Loucy (cell line): ENCODE measurements at regions not wholly inside any gene's neighbourhood (a gene's known extent, or its start where the extent isn't known, plus 50 kb on each side); places are given as distances from the start of the nearest gene placed in this dataset.
"Not testable (repeated sequence)": the region's sequence is repeated elsewhere in the genome, so short reads cannot be mapped to it uniquely, and the experiment has no call there.

Experiments
- H2AFZ ChIP-seq: fragments of 200-600 bp; sonication (generic); 2 replicates; pipeline ENCODE4 v1.6.0; 2016; ENCODE audit warnings: antibody characterized with exemption, mild to moderate bottlenecking, low read length, moderate library complexity
- H3F3A ChIP-seq: fragments of 200-600 bp; 2 replicates; pipeline ENCODE4 v1.6.0; 2016; ENCODE audit warnings: antibody characterized with exemption, low read depth, mild to moderate bottlenecking
- H3K27me3 ChIP-seq: fragments of 200-600 bp; sonication (generic); 2 replicates; pipeline ENCODE4 v1.6.1; 2014; ENCODE audit warnings: low read length, mild to moderate bottlenecking; ENCODE audit not compliant: insufficient read depth, poor library complexity, severe bottlenecking
- H3K36me3 ChIP-seq: fragments of 200-600 bp; sonication (generic); 2 replicates; pipeline ENCODE4 v1.6.1; 2016; ENCODE audit warnings: low read length; ENCODE audit not compliant: insufficient read depth
- H3K4me1 ChIP-seq: fragments of 200-600 bp; sonication (generic); 2 replicates; pipeline ENCODE4 v1.5.1; 2014; ENCODE audit warnings: low read length, mild to moderate bottlenecking; ENCODE audit not compliant: insufficient read depth, poor library complexity, severe bottlenecking
- H3K4me2 ChIP-seq: fragments of 200-600 bp; sonication (generic); 2 replicates; pipeline ENCODE4 v1.6.0; 2014; ENCODE audit warnings: antibody characterized with exemption, low read length, low read depth, mild to moderate bottlenecking; ENCODE audit not compliant: poor library complexity, severe bottlenecking
- H3K4me3 ChIP-seq: fragments of 200-600 bp; sonication (generic); 2 replicates; pipeline ENCODE4 v1.5.1; 2014; ENCODE audit warnings: low read length, mild to moderate bottlenecking, mixed read lengths; ENCODE audit not compliant: poor library complexity, severe bottlenecking
- H3K79me2 ChIP-seq: fragments of 200-600 bp; sonication (generic); 2 replicates; pipeline ENCODE4 v1.6.1; 2014; ENCODE audit warnings: low read length; ENCODE audit not compliant: insufficient read depth
- H3K9ac ChIP-seq: fragments of 200-600 bp; sonication (generic); 2 replicates; pipeline ENCODE4 v1.6.0; 2014; ENCODE audit warnings: mild to moderate bottlenecking, low read depth, low read length, moderate library complexity; ENCODE audit not compliant: poor library complexity, severe bottlenecking
- H3K9me2 ChIP-seq: fragments of 200-600 bp; sonication (generic); replicated peaks from 2 replicates; pipeline ENCODE4 v1.6.1; 2016; ENCODE audit warnings: low read depth, low read length, mixed read lengths
- H3K9me3 ChIP-seq: fragments of 200-600 bp; sonication (generic); 2 replicates; pipeline ENCODE4 v1.6.1; 2014; ENCODE audit warnings: mild to moderate bottlenecking, antibody characterized with exemption, low read length, low read depth; ENCODE audit not compliant: insufficient read depth
- H4K20me1 ChIP-seq: fragments of 200-600 bp; sonication (generic); 2 replicates; pipeline ENCODE4 v1.6.0; 2014; ENCODE audit warnings: antibody characterized with exemption, low read length, mild to moderate bottlenecking; ENCODE audit not compliant: insufficient read depth, poor library complexity, severe bottlenecking
- EZH2phosphoT487 ChIP-seq: fragments of 200-600 bp; IDR thresholded peaks from 2 replicates; pipeline ENCODE4 v1.6.1; 2018; ENCODE audit warnings: antibody characterized with exemption, mild to moderate bottlenecking, moderate library complexity, borderline replicate concordance
- TF ChIP-seq, protein P1 (sequence below): fragments of 200-600 bp; sonication (generic); conservative IDR thresholded peaks from 2 replicates; pipeline ENCODE4 v1.5.1; 2014; ENCODE audit warnings: mild to moderate bottlenecking, antibody characterized with exemption, low read length

DNA sequence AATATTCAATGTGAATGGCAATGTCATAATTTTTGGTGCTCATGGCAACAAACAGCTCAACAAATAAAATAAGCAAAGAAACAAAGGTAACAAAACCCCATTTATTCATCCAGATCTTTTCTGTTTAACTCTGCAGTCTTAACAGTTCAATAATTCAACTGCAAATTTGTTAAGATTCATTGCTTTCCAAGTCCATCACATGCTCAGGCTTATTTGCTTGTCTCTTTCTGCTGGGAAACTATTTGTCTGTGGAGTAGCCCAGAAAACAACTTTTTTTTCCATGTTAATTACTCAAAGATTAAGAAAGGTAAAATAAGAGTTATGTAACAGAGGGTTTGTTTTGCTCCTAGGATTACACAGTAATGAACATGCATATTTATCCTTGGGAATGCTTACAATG is 92.6 kb upstream of the PNPT1 start:
- no peak for TF ChIP-seq EZH2phosphoT487
- no peaks in the 10 kb centered on the region for H3F3A ChIP-seq
- no peaks in the 10 kb centered on the region for H4K20me1 ChIP-seq
- no peak overlapping the region for H3K4me2 ChIP-seq
- no peak overlapping the region for H3K4me3 ChIP-seq
- H2AFZ ChIP-seq: no peak overlapping the region
- no peaks in the 10 kb centered on the region for H3K9me3 ChIP-seq
- H3K27me3 ChIP-seq: no peaks in the 10 kb centered on the region
- no peaks in the 10 kb centered on the region for H3K36me3 ChIP-seq
- no peaks in the 10 kb centered on the region for H3K9me2 ChIP-seq
- H3K9ac ChIP-seq: no peak overlapping the region
- H3K79me2 ChIP-seq: no peaks in the 10 kb centered on the region
- no peaks in the 10 kb centered on the region for H3K4me1 ChIP-seq

DNA sequence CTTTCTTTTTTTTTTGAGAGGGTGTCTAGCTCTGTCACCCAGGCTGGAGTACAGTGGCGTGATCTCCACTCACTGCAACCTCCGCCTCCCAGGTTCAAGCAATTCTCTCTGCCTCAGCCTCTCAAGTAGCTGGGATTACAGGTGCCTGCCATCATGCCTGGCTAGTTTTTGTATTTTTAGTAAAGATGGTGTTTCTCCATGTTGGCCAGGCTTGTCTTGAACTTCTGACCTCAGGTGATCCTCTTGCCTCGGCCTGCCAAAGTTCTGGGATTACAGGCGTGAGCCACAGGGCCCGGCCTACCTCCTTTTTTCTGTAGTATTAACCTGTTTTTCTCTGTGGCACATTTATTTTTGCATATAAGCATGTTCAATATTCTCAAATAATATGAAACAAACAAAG is 90.1 kb upstream of the PNPT1 start:
- H3K9me2 ChIP-seq, H3K4me1 ChIP-seq, H3K79me2 ChIP-seq, H3K4me2 ChIP-seq, H3K36me3 ChIP-seq, H3K9ac ChIP-seq, H4K20me1 ChIP-seq, H3K4me3 ChIP-seq, H3F3A ChIP-seq, H3K27me3 ChIP-seq, H3K9me3 ChIP-seq: not testable (repeated sequence)
- H2AFZ ChIP-seq: 0 out of 2 replicates have a peak overlapping the region, but pooled peaks have one; percentile 49

DNA sequence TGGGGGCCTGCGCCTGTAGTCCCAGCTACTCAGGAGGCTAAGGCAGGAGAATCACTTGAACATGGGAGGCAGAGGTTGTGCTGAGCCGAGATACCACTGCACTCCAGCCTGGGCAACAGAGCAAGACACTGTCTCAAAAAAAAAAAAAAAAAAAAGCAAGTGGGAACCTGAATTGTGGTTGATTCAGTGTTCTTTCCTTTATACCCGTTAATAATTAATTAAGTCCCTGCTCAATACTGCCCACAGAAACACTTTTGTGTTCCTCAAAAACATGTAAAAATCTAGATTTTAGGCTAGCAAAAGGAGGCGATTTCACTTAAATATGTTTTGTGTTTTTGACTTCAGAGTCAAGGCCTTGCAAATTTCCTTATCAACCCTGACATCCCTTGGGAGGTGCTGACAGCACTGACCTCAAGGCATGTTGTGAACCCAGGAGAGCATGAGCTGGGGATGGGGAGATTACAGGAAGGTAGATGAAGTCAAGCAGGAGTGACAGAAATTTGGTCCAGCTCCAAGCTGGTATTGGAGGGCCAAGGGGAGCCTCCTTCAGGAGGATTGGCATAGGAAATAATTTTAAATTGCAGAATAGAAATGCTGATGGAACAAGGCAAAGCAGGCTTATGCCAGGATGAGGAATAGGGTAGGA is 89.0 kb upstream of the PNPT1 start:
- Histone ChIP-seq H3K9ac (no peak overlapping the region), H4K20me1 (no peaks in the 10 kb centered on the region), H3K4me1 (no peaks in the 10 kb centered on the region), H3K79me2 (no peaks in the 10 kb centered on the region), H3K9me2 (no peaks in the 10 kb centered on the region), H2AFZ (no peak overlapping the region), H3F3A (no peaks in the 10 kb centered on the region), H3K4me3 (no peak overlapping the region), H3K9me3 (no peaks in the 10 kb centered on the region), H3K27me3 (no peaks in the 10 kb centered on the region), H3K4me2 (no peak overlapping the region), H3K36me3 (no peaks in the 10 kb centered on the region)
- TF ChIP-seq, protein P1, sequence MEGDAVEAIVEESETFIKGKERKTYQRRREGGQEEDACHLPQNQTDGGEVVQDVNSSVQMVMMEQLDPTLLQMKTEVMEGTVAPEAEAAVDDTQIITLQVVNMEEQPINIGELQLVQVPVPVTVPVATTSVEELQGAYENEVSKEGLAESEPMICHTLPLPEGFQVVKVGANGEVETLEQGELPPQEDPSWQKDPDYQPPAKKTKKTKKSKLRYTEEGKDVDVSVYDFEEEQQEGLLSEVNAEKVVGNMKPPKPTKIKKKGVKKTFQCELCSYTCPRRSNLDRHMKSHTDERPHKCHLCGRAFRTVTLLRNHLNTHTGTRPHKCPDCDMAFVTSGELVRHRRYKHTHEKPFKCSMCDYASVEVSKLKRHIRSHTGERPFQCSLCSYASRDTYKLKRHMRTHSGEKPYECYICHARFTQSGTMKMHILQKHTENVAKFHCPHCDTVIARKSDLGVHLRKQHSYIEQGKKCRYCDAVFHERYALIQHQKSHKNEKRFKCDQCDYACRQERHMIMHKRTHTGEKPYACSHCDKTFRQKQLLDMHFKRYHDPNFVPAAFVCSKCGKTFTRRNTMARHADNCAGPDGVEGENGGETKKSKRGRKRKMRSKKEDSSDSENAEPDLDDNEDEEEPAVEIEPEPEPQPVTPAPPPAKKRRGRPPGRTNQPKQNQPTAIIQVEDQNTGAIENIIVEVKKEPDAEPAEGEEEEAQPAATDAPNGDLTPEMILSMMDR: no peak
- no peak for TF ChIP-seq EZH2phosphoT487

DNA sequence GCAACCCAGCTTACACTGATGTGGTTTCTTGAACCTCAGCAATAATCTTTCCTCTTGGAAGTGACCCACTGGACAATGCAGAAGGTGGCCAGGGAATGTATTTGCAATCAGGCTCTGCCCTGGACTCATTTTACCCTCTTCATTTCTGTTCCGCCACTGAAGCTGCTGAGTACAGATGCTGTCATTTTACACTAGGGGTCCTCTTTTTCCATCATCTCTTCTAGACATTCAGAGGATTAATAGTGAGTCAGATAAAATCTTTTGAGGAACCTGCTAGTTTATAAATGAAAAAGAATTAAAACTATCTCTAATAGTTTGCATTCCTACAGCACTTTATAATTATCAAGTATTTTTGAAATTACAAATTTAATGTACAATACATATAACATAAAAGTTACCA is 87.9 kb upstream of the PNPT1 start:
- no peaks in the 10 kb centered on the region for H3K36me3 ChIP-seq
- H4K20me1 ChIP-seq: no peaks in the 10 kb centered on the region
- H3K4me1 ChIP-seq: no peaks in the 10 kb centered on the region
- H3K9me2 ChIP-seq: no peaks in the 10 kb centered on the region
- H2AFZ ChIP-seq: no peak overlapping the region
- no peak overlapping the region for H3K4me2 ChIP-seq
- no peak overlapping the region for H3K4me3 ChIP-seq
- no peak for TF ChIP-seq EZH2phosphoT487
- TF ChIP-seq, protein P1: peak; percentile 51
- H3F3A ChIP-seq: no peaks in the 10 kb centered on the region
- no peaks in the 10 kb centered on the region for H3K79me2 ChIP-seq
- H3K9ac ChIP-seq: no peak overlapping the region
- H3K27me3 ChIP-seq: no peaks in the 10 kb centered on the region
- no peaks in the 10 kb centered on the region for H3K9me3 ChIP-seq
